ENCODE measurements at regions not wholly inside any gene's neighbourhood (a gene's known extent, or its start where the extent isn't known, plus 50 kb on each side); places are given as distances from the start of the nearest gene placed in this dataset.

DNA sequence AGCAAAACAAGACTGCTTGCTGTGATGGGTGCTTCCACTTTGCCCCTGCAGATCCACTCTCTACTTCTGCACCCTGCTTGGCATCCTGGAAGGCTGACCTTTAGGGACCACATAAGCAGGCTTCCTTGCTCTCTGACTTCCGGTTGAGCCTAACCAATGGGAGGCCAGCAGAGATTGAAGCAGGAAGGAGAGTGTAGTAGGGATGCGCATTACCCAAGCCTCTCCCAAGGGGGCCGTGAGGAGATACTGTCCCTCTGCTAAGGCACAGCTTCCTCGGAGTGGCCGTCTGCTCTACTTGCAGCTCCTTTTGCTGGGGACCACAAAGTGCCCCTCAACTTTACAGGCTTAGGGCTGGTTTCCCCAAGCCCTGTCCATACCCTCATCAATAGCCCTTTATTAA lies 624.3 kb upstream of the TENM3 start:
- Mint-ChIP-seq H3K4me1 (no peaks in the 10 kb centered on the region), H3K36me3 (no peaks in the 10 kb centered on the region), H3K27ac (no peak overlapping the region), H3K9me3 (peaks cover 0 to 11% (median 1%) of the 10 kb centered on the region in 7 donors), H3K27me3 (no peaks in the 10 kb centered on the region), H3K4me3 (no peak overlapping the region)
- no peak for ATAC-seq (ENCODE audit: low read depth in 2 of 2)
- H3K4me1 ChIP-seq (ENCODE audit: control insufficient read depth, insufficient read depth, low read length, poor library complexity, severe bottlenecking): no peaks in the 10 kb centered on the region
- H3K9me3 ChIP-seq (ENCODE audit: control insufficient read depth in 2 of 2, low read length in 2 of 2): no peaks in the 10 kb centered on the region
- H3K36me3 ChIP-seq (ENCODE audit: control insufficient read depth, insufficient read depth, low read length): no peaks in the 10 kb centered on the region
- no peaks in the 10 kb centered on the region for H3K27me3 ChIP-seq (ENCODE audit: control insufficient read depth, insufficient read depth, low read length)
- H3K4me3 ChIP-seq (ENCODE audit: low read depth, low read length): no peak overlapping the region
- H3K27ac ChIP-seq (ENCODE audit: insufficient read depth, low read length, poor library complexity, severe bottlenecking): no peak overlapping the region
- DNase-seq: no peak

DNA sequence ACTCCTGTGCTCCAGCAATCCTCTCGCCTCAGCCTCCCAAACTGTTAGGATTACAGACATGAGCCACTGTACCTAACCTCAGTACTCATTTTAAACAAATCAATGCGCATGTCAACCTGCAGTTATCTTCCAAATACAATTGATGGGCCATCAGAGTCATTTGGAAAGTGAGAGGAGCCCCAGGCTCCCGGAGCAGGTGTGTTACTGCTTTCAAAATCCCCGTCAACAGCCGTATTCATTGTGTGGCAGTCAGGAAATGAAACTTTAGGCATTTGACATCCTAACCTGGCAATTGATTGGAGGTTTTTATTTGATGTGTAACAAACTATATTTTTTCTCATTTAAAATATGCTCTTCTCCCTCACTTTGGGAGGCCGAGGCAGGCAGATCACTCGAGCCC lies 623.6 kb upstream of the TENM3 start:
- no peak for ATAC-seq (ENCODE audit: low read depth in 2 of 2)

DNA sequence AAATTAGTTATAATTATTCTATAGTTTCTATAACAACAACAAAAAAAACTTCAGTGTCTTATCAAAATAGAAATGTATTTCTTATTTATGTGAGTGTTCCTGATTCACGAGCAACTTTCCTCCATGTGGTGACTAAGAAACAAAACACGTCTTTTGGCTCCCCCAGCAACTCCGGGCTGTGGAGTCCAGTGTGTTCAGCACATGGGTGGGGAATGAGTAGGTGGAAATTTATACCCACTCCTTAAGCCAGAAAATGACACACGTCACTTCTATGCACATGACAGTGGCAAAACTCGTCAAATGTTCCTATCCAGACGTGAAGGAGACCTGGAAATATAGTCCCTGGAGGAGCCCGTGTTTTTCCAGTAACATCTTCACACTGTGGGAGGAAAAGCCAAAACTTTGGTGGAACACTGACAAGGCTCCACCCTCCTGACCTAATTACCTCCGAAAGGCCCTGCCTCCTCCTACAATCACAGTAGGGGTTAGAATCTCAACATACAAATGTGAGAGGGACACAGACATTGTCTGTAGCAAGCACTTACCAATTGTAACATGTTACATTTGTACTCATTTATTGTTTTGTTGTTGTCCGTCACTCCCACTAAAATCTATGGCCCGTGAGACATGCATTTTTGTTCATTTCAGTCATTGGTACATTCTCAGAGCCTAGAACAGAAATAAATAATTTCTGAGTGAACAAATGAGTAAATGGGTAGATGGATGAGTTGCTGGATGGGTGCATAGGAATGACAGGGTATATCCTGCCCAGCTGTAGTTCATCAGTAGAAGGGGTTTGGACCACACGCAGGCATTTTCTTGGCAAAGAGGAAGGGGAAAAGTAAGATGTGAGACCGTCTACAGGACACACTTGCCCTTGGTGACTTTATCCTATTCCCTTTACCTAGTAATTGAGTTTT lies 605.8 kb upstream of the TENM3 start:
- Mint-ChIP-seq H3K27ac (no peak overlapping the region), H3K27me3 (no peaks in the 10 kb centered on the region), H3K36me3 (no peaks in the 10 kb centered on the region), H3K4me1 (no peaks in the 10 kb centered on the region), H3K4me3 (no peak overlapping the region), H3K9me3 (peaks cover 0 to 16% (median 11%) of the 10 kb centered on the region in 7 donors)
- DNase-seq (no peak), ATAC-seq (ENCODE audit: low read depth in 2 of 2) (no peak)
- Histone ChIP-seq H3K36me3 (ENCODE audit: control insufficient read depth, insufficient read depth, low read length) (no peaks in the 10 kb centered on the region), H3K4me1 (ENCODE audit: control insufficient read depth, insufficient read depth, low read length, poor library complexity, severe bottlenecking) (no peaks in the 10 kb centered on the region), H3K4me3 (ENCODE audit: low read depth, low read length) (no peak overlapping the region), H3K9me3 (ENCODE audit: control insufficient read depth in 2 of 2, low read length in 2 of 2) (no peaks in the 10 kb centered on the region), H3K27me3 (ENCODE audit: control insufficient read depth, insufficient read depth, low read length) (no peaks in the 10 kb centered on the region), H3K27ac (ENCODE audit: insufficient read depth, low read length, poor library complexity, severe bottlenecking) (no peak overlapping the region)

More for the DNA sequence above, 623.6 kb upstream of the TENM3 start:
- peaks cover 0 to 11% (median 2%) of the 10 kb centered on the region in 7 donors for H3K9me3 Mint-ChIP-seq
- H3K36me3 ChIP-seq (ENCODE audit: control insufficient read depth, insufficient read depth, low read length): no peaks in the 10 kb centered on the region
- no peaks in the 10 kb centered on the region for H3K4me1 ChIP-seq (ENCODE audit: control insufficient read depth, insufficient read depth, low read length, poor library complexity, severe bottlenecking)
- no peak overlapping the region for H3K27ac ChIP-seq (ENCODE audit: insufficient read depth, low read length, poor library complexity, severe bottlenecking)
- DNase-seq: no peak
- H3K27me3 Mint-ChIP-seq: no peaks in the 10 kb centered on the region
- H3K27ac Mint-ChIP-seq: no peak overlapping the region
- no peak overlapping the region for H3K4me3 Mint-ChIP-seq
- H3K4me3 ChIP-seq (ENCODE audit: low read depth, low read length): no peak overlapping the region
- H3K27me3 ChIP-seq (ENCODE audit: control insufficient read depth, insufficient read depth, low read length): no peaks in the 10 kb centered on the region
- no peaks in the 10 kb centered on the region for H3K4me1 Mint-ChIP-seq
- no peaks in the 10 kb centered on the region for H3K36me3 Mint-ChIP-seq
- no peaks in the 10 kb centered on the region for H3K9me3 ChIP-seq (ENCODE audit: control insufficient read depth in 2 of 2, low read length in 2 of 2)

DNA sequence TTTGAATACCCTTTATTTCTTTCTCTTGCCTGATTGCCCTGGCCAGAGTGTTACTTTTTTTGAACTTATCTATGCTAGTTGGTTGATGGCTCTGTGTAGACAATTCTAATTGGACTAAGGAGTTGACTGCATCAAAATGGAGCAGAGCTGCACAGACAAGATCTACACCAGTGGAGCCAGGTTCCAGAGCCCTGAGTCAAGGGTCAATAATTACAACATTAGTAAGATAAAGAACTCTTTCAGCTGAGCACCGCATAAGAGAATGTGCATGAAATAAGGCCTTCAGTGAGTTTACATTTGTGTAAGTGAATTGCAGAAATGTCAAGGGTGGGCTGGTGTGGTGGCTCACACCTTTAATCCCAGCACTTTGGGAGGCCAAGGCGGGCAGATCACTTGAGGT lies 599.7 kb upstream of the TENM3 start:
- DNase-seq: no peak
- H3K4me1 Mint-ChIP-seq: no peaks in the 10 kb centered on the region
- H3K4me1 ChIP-seq (ENCODE audit: control insufficient read depth, insufficient read depth, low read length, poor library complexity, severe bottlenecking): no peaks in the 10 kb centered on the region
- no peaks in the 10 kb centered on the region for H3K27me3 ChIP-seq (ENCODE audit: control insufficient read depth, insufficient read depth, low read length)
- ATAC-seq (ENCODE audit: low read depth in 2 of 2): no peak
- no peak overlapping the region for H3K27ac ChIP-seq (ENCODE audit: insufficient read depth, low read length, poor library complexity, severe bottlenecking)
- no peaks in the 10 kb centered on the region for H3K36me3 Mint-ChIP-seq
- no peak overlapping the region for H3K27ac Mint-ChIP-seq
- H3K4me3 ChIP-seq (ENCODE audit: low read depth, low read length): no peak overlapping the region
- no peaks in the 10 kb centered on the region for H3K27me3 Mint-ChIP-seq
- H3K4me3 Mint-ChIP-seq: no peak overlapping the region
- peaks cover 2 to 16% (median 4%) of the 10 kb centered on the region in 7 donors for H3K9me3 Mint-ChIP-seq
- no peaks in the 10 kb centered on the region for H3K36me3 ChIP-seq (ENCODE audit: control insufficient read depth, insufficient read depth, low read length)
- no peaks in the 10 kb centered on the region for H3K9me3 ChIP-seq (ENCODE audit: control insufficient read depth in 2 of 2, low read length in 2 of 2)

DNA sequence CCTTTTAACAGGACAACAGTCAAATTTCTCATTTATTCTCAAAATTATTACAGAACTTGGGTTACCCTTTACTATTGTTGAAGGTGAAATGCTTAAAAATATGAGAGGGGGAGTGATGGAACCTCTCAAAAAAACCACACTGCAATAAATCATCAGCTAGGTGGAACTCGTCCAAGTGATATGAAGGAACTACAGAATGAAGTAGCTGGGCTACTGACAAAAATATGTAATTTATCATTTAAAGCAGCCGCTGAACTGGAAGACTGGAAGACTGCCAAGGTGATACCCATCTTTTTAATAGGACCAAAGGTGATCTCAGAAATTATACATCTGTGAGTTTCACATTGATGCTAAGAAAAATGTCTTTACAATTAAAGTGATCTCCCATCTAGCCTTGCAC lies 597.7 kb upstream of the TENM3 start:
- no peaks in the 10 kb centered on the region for H3K9me3 ChIP-seq (ENCODE audit: control insufficient read depth in 2 of 2, low read length in 2 of 2)
- no peak for ATAC-seq (ENCODE audit: low read depth in 2 of 2)
- H3K36me3 ChIP-seq (ENCODE audit: control insufficient read depth, insufficient read depth, low read length): no peaks in the 10 kb centered on the region
- no peaks in the 10 kb centered on the region for H3K27me3 Mint-ChIP-seq
- no peak overlapping the region for H3K27ac Mint-ChIP-seq
- H3K4me1 Mint-ChIP-seq: no peaks in the 10 kb centered on the region
- no peak overlapping the region for H3K27ac ChIP-seq (ENCODE audit: insufficient read depth, low read length, poor library complexity, severe bottlenecking)
- H3K4me3 ChIP-seq (ENCODE audit: low read depth, low read length): no peak overlapping the region
- H3K27me3 ChIP-seq (ENCODE audit: control insufficient read depth, insufficient read depth, low read length): no peaks in the 10 kb centered on the region
- no peak overlapping the region for H3K4me3 Mint-ChIP-seq
- peaks cover 0 to 19% (median 6%) of the 10 kb centered on the region in 7 donors for H3K9me3 Mint-ChIP-seq
- no peaks in the 10 kb centered on the region for H3K36me3 Mint-ChIP-seq
- H3K4me1 ChIP-seq (ENCODE audit: control insufficient read depth, insufficient read depth, low read length, poor library complexity, severe bottlenecking): no peaks in the 10 kb centered on the region
- DNase-seq: no peak

DNA sequence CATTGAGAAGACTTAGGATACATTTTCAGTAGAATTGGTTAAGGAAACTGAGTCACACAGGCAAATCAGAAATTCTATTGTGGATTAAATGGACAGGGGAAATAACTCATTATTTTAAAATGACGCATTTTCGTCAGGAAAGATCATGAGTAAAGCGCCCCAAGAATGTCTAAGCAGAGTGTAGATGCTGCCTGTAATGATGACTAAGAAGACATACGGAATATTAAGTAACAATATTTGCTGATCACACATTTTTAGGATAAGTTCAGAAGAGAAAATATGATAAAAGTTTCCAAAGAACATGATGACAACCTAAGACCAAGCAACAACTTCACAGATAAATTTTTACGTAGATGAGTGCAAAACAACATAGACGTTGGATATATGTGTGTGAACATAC lies 596.3 kb upstream of the TENM3 start:
- DNase-seq: no peak
- H3K9me3 ChIP-seq (ENCODE audit: control insufficient read depth in 2 of 2, low read length in 2 of 2): no peaks in the 10 kb centered on the region
- no peak overlapping the region for H3K4me3 ChIP-seq (ENCODE audit: low read depth, low read length)
- H3K27me3 ChIP-seq (ENCODE audit: control insufficient read depth, insufficient read depth, low read length): no peaks in the 10 kb centered on the region
- no peak for ATAC-seq (ENCODE audit: low read depth in 2 of 2)
- H3K27ac Mint-ChIP-seq: no peak overlapping the region
- H3K9me3 Mint-ChIP-seq: peaks cover 0 to 17% (median 6%) of the 10 kb centered on the region in 7 donors
- no peaks in the 10 kb centered on the region for H3K4me1 ChIP-seq (ENCODE audit: control insufficient read depth, insufficient read depth, low read length, poor library complexity, severe bottlenecking)
- H3K36me3 Mint-ChIP-seq: no peaks in the 10 kb centered on the region
- H3K27ac ChIP-seq (ENCODE audit: insufficient read depth, low read length, poor library complexity, severe bottlenecking): no peak overlapping the region
- H3K4me3 Mint-ChIP-seq: no peak overlapping the region
- no peaks in the 10 kb centered on the region for H3K27me3 Mint-ChIP-seq
- no peaks in the 10 kb centered on the region for H3K36me3 ChIP-seq (ENCODE audit: control insufficient read depth, insufficient read depth, low read length)
- no peaks in the 10 kb centered on the region for H3K4me1 Mint-ChIP-seq

DNA sequence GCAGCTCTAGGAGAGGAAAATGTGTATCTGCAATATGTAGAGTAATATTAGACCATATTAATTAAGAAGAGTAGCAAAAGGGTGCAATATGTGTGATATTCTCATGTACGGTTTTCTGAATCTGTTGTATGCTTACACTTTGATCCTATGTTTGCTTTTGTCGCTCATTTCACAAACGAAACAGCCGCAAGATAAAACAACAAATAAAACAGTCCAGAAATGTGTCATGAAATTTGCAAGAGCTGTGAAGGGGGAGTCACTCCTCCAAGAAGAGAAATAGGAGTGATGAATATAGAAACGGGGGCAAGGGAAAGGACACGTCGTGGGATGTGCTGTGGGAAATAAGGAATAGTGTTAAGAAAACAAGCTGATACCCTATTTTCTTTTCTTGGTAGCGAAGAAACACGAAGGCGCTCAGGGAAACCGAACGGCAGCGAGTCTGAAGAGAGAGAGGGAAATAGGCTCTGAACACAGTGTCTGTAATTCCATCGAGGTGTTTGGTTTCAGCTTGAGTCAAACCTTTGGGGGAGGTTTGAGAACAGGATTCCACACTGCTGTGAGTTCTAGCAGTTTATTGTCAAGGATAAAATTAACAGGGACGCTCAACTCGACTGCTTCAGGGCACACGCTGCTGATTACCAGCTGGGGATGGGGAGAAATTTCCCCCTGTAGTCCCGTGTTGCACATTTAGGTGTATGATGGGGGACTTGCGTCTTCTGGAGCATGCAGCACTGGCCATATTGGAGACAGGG lies 595.6 kb upstream of the TENM3 start:
- no peaks in the 10 kb centered on the region for H3K36me3 ChIP-seq (ENCODE audit: control insufficient read depth, insufficient read depth, low read length)

More for the DNA sequence above, 595.6 kb upstream of the TENM3 start:
- no peak for ATAC-seq (ENCODE audit: low read depth in 2 of 2)
- H3K4me3 Mint-ChIP-seq: no peak overlapping the region
- Histone ChIP-seq H3K4me1 (ENCODE audit: control insufficient read depth, insufficient read depth, low read length, poor library complexity, severe bottlenecking) (no peaks in the 10 kb centered on the region), H3K27me3 (ENCODE audit: control insufficient read depth, insufficient read depth, low read length) (no peaks in the 10 kb centered on the region), H3K27ac (ENCODE audit: insufficient read depth, low read length, poor library complexity, severe bottlenecking) (no peak overlapping the region), H3K4me3 (ENCODE audit: low read depth, low read length) (no peak overlapping the region), H3K9me3 (ENCODE audit: control insufficient read depth in 2 of 2, low read length in 2 of 2) (no peaks in the 10 kb centered on the region)
- H3K27me3 Mint-ChIP-seq: no peaks in the 10 kb centered on the region
- no peaks in the 10 kb centered on the region for H3K4me1 Mint-ChIP-seq
- DNase-seq: no peak
- peaks cover 0 to 17% (median 8%) of the 10 kb centered on the region in 7 donors for H3K9me3 Mint-ChIP-seq
- H3K36me3 Mint-ChIP-seq: no peaks in the 10 kb centered on the region
- H3K27ac Mint-ChIP-seq: no peak overlapping the region
